B cell (primary cell): ENCODE measurements at regions not wholly inside any gene's neighbourhood (a gene's known extent, or its start where the extent isn't known, plus 50 kb on each side); places are given as distances from the start of the nearest gene placed in this dataset.

Experiments used
- ATAC-seq: fragments of 200-7000 bp; cut with Tn5 transposase; one replicate; pipeline ENCODE4 v1.10.0; 2021; ENCODE audit warnings: low read depth, mild to moderate bottlenecking, moderate number of reproducible peaks, moderate library complexity
- CTCF ChIA-PET: fragments of 350-600 bp; sonication (Branson Sonifier 250); formaldehyde crosslinking; loops from one replicate; lab custom pipeline; 2021; ENCODE audit warnings: antibody characterized with exemption, inconsistent platforms; lab: Charles Lee
- POLR2A ChIA-PET: fragments of 350-600 bp; sonication (Branson Sonifier 250); formaldehyde crosslinking; loops from one replicate; lab custom pipeline; 2021; ENCODE audit warnings: antibody characterized with exemption; lab: Charles Lee
- DNase-seq: peaks from one replicate; pipeline ENCODE4 v3.0.0; 2013
- H2AFZ ChIP-seq: 2 replicates; pipeline ENCODE4 v1.6.1; 2012; ENCODE audit warnings: mild to moderate bottlenecking, low read depth, low read length; ENCODE audit not compliant: insufficient read depth, poor library complexity, severe bottlenecking
- H3K27ac ChIP-seq, 2 donors: 1 replicate in 1 of 2; 2 replicates in 1 of 2; pipeline ENCODE4 v1.5.1; 2012 to 2013; ENCODE audit warnings: low read length in 2 of 2, mild to moderate bottlenecking in 2 of 2, moderate library complexity in 1 of 2
- H3K27me3 ChIP-seq, 4 experiments: fragments of 200-600 bp in 1 of 4; sonication (generic) in 1 of 4; replicated peaks in 1 of 4; 1 replicate in 2 of 4; 2 replicates in 2 of 4; pipeline versions ENCODE4 v1.6.1 to v1.7.0; 2013 to 2016; ENCODE audit warnings: low read length in 3 of 4, mild to moderate bottlenecking in 2 of 4, mixed read lengths in 1 of 4, moderate library complexity in 1 of 4; ENCODE audit not compliant: insufficient read depth in 4 of 4, control insufficient read depth in 3 of 4; ENCODE audit errors: control extremely low read depth in 1 of 4
- H3K36me3 ChIP-seq, 2 experiments: replicated peaks in 1 of 2; 1 replicate in 1 of 2; 2 replicates in 1 of 2; pipeline versions ENCODE4 v1.6.1 to v1.7.1; 2013; ENCODE audit warnings: low read length in 1 of 2; ENCODE audit not compliant: insufficient read depth in 2 of 2, control insufficient read depth in 1 of 2; ENCODE audit errors: control extremely low read depth in 1 of 2, extremely low read depth in 1 of 2
- H3K4me1 ChIP-seq, 2 donors: fragments of 200-600 bp in 1 of 2; sonication (generic) in 1 of 2; 1 replicate in 1 of 2; 2 replicates in 1 of 2; pipeline versions ENCODE4 v1.5.1 to v1.6.1; 2013 to 2017; ENCODE audit warnings: low read length in 2 of 2; ENCODE audit not compliant: control insufficient read depth in 2 of 2, insufficient read depth in 2 of 2
- H3K4me2 ChIP-seq: replicated peaks from 2 replicates; pipeline ENCODE3; 2012; ENCODE audit warnings: mild to moderate bottlenecking, low read depth, low read length; ENCODE audit not compliant: poor library complexity, severe bottlenecking
- H3K4me3 ChIP-seq, 5 experiments: fragments of 200-600 bp in 1 of 5; sonication (generic) in 1 of 5; 1 replicate in 3 of 5; 2 replicates in 2 of 5; pipeline versions ENCODE4 v1.5.1 to v1.7.0; 2011 to 2016; ENCODE audit warnings: low read length in 4 of 5, mild to moderate bottlenecking in 4 of 5, low read depth in 2 of 5, control low read depth in 1 of 5, moderate library complexity in 1 of 5; ENCODE audit not compliant: insufficient read depth in 1 of 5; ENCODE audit errors: control extremely low read depth in 1 of 5, extremely low read depth in 1 of 5
- H3K79me2 ChIP-seq: fragments of 200-600 bp; sonication (generic); one replicate; pipeline ENCODE4 v1.6.0; 2016; ENCODE audit warnings: low read length; ENCODE audit not compliant: control insufficient read depth, insufficient read depth
- H3K9ac ChIP-seq: fragments of 200-600 bp; sonication (generic); 2 replicates; pipeline ENCODE4 v1.6.1; 2017; ENCODE audit warnings: mild to moderate bottlenecking, low read length, moderate library complexity
- H3K9me3 ChIP-seq, 3 donors: one replicate each; pipeline versions ENCODE4 v1.6.1 to v1.7.1; 2013; ENCODE audit warnings: low read length in 2 of 3; ENCODE audit not compliant: control insufficient read depth in 2 of 3, insufficient read depth in 1 of 3; ENCODE audit errors: control extremely low read depth in 1 of 3
- H4K20me1 ChIP-seq: 2 replicates; pipeline ENCODE4 v1.6.0; 2012; ENCODE audit warnings: mild to moderate bottlenecking, low read length; ENCODE audit not compliant: insufficient read depth, control insufficient read depth, poor library complexity, severe bottlenecking
- H3K27ac Mint-ChIP-seq: one replicate; pipeline ENCODE4 v1.8.0; 2021; ENCODE audit warnings: mixed read lengths
- H3K27me3 Mint-ChIP-seq: one replicate; pipeline ENCODE4 v1.8.0; 2021; ENCODE audit warnings: mixed read lengths
- H3K4me1 Mint-ChIP-seq: one replicate; pipeline ENCODE4 v1.8.0; 2021; ENCODE audit warnings: mixed read lengths
- H3K4me3 Mint-ChIP-seq: one replicate; pipeline ENCODE4 v1.8.0; 2021; ENCODE audit warnings: mixed read lengths
- H3K9me3 Mint-ChIP-seq: one replicate; pipeline ENCODE4 v1.8.0; 2022; ENCODE audit warnings: mixed read lengths; ENCODE audit not compliant: insufficient read depth
- CTCF ChIP-seq: fragments of 200-600 bp; IDR thresholded peaks from one replicate; pipeline ENCODE4 v1.8.0; 2022; ENCODE audit warnings: antibody characterized with exemption, mild to moderate bottlenecking
- EZH2 ChIP-seq: IDR thresholded peaks from 2 replicates; pipeline ENCODE4 v1.6.1; 2012; ENCODE audit warnings: borderline replicate concordance, low read depth, mild to moderate bottlenecking, moderate library complexity, low read length; ENCODE audit not compliant: insufficient read depth, poor library complexity, severe bottlenecking
- WGBS: methylation state at CpG from one replicate; pipeline ENCODE4 v1.1.5; 2013; ENCODE audit warnings: missing lambda C conversion rate; ENCODE audit not compliant: insufficient coverage; 5-methylcytosine and 5-hydroxymethylcytosine counted together
- intact Hi-C: fragments of 100-400 bp; cut with micrococcal nuclease; formaldehyde crosslinking; loops from one replicate; pipeline ENCODE4 v1.10.0; 2022

GRCh38 chrX:5051831-5052491 lies 1176.7 kb downstream of the NLGN4X start:
- Mint-ChIP-seq H3K4me3 (no peak overlapping the region), H3K27me3 (no peaks in the 10 kb centered on the region), H3K9me3 (no peaks in the 10 kb centered on the region), H3K4me1 (no peaks in the 10 kb centered on the region), H3K27ac (no peak overlapping the region)
- H3K9me3 ChIP-seq: no peaks in the 10 kb centered on the region
- 0% methylated on average over 1 of the region's 5 CpGs for WGBS
- TF ChIP-seq CTCF (no peak), EZH2 (no peak)
- ChIA-PET POLR2A (no interaction called here), CTCF (no interaction called here)
- H3K9ac ChIP-seq: no peak overlapping the region
- H3K4me1 ChIP-seq: no peaks in the 10 kb centered on the region
- intact Hi-C loops: no loop called here
- H3K27ac ChIP-seq: no peak overlapping the region
- no peak for DNase-seq
- no peaks in the 10 kb centered on the region for H4K20me1 ChIP-seq
- H3K4me2 ChIP-seq: no peak overlapping the region
- H2AFZ ChIP-seq: no peak overlapping the region
- H3K79me2 ChIP-seq: no peaks in the 10 kb centered on the region
- H3K27me3 ChIP-seq: no peaks in the 10 kb centered on the region
- H3K36me3 ChIP-seq: no peaks in the 10 kb centered on the region
- no peak for ATAC-seq
- H3K4me3 ChIP-seq: no peak overlapping the region

- Mint-ChIP-seq H3K9me3 (no peaks in the 10 kb centered on the region), H3K4me3 (no peak overlapping the region), H3K27me3 (no peaks in the 10 kb centered on the region), H3K27ac (no peak overlapping the region), H3K4me1 (no peaks in the 10 kb centered on the region)
- Histone ChIP-seq H3K4me2 (no peak overlapping the region), H4K20me1 (no peaks in the 10 kb centered on the region), H3K9ac (no peak overlapping the region), H3K4me1 (no peaks in the 10 kb centered on the region), H3K4me3 (no peak overlapping the region), H3K27ac (no peak overlapping the region), H2AFZ (no peak overlapping the region), H3K27me3 (no peaks in the 10 kb centered on the region), H3K36me3 (no peaks in the 10 kb centered on the region), H3K79me2 (no peaks in the 10 kb centered on the region), H3K9me3 (no peaks in the 10 kb centered on the region)
- CTCF ChIA-PET: no interaction called here
- POLR2A ChIA-PET: no interaction called here
- ATAC-seq (no peak), DNase-seq (no peak)
- WGBS: no CpG with 5 or more reads among the region's 3 CpGs
- TF ChIP-seq EZH2 (no peak), CTCF (no peak)
- intact Hi-C loops: no loop called here
Observed at GRCh38 chrX:5042563-5042962, 1186.1 kb downstream of the NLGN4X start.
